GM12878 (cell line): ENCODE measurements at regions not wholly inside any gene's neighbourhood (a gene's known extent, or its start where the extent isn't known, plus 50 kb on each side); places are given as distances from the start of the nearest gene placed in this dataset.

Source experiments
- ATAC-seq: fragments of 200-7000 bp; cut with Tn5 transposase; 3 replicates; pipeline ENCODE4 v1.9.1; 2020; ENCODE audit warnings: mild to moderate bottlenecking, moderate library complexity
- BruUV-seq: library from RNA; stranded (reverse); fragments of 400-500 nt; replicated peaks from 2 replicates; lab custom pipeline; 2021; lab: Mats Ljungman, UMichigan
- CTCF ChIA-PET: fragments of 300-600 bp; sonication (Branson Sonifier 250); formaldehyde crosslinking; extraction: SDS; loops from one replicate; lab custom pipeline; 2021; ENCODE audit warnings: inconsistent platforms; lab: Yijun Ruan, JAX
- POLR2A ChIA-PET: fragments of 350-600 bp; formaldehyde crosslinking; extraction: SDS; loops from one replicate; lab custom pipeline; 2021; ENCODE audit warnings: inconsistent platforms; lab: Charles Lee
- RAD21 ChIA-PET: fragments of 300-600 bp; sonication (Branson Sonifier 250); formaldehyde crosslinking; loops from one replicate; lab custom pipeline; 2023; ENCODE audit warnings: antibody characterized with exemption; ENCODE audit not compliant: unreplicated experiment; lab: Charles Lee
- SMC1A ChIA-PET: fragments of 300-600 bp; sonication (Branson Sonifier 250); formaldehyde crosslinking; loops from one replicate; lab custom pipeline; 2023; ENCODE audit not compliant: unreplicated experiment, uncharacterized antibody; lab: Charles Lee
- DNase-seq: peaks from one replicate; pipeline ENCODE4 v3.0.0-alpha.2; 2011; ENCODE audit warnings: low read depth, low spot score
- FAIRE-seq: peaks from 3 replicates; lab custom pipeline; 2011; peaks lifted over from hg19 to GRCh38; lab: Jason Lieb, UNC
- H2AFZ ChIP-seq: 2 replicates; pipeline ENCODE4 v1.6.0; 2011; ENCODE audit warnings: low read depth, low read length, control low read depth; ENCODE audit not compliant: control insufficient read depth
- H3K27ac ChIP-seq: 2 replicates; pipeline ENCODE4 v1.5.1; 2011; ENCODE audit warnings: control low read depth; ENCODE audit not compliant: control insufficient read depth, insufficient read depth
- H3K27me3 ChIP-seq, 2 experiments: replicated peaks in 1 of 2; 2 replicates each; pipeline versions ENCODE4 v1.6.0 to v1.6.1; 2011; ENCODE audit warnings: low read length in 1 of 2; ENCODE audit not compliant: control insufficient read depth in 2 of 2, insufficient read depth in 2 of 2
- H3K36me3 ChIP-seq, 2 experiments: 2 replicates each; pipeline ENCODE4 v1.5.1; 2011; ENCODE audit warnings: low read length in 1 of 2; ENCODE audit not compliant: control insufficient read depth in 2 of 2, insufficient read depth in 2 of 2
- H3K4me1 ChIP-seq: 2 replicates; pipeline ENCODE4 v1.6.1; 2011; ENCODE audit warnings: mild to moderate bottlenecking, low read length, moderate library complexity, mixed read lengths; ENCODE audit not compliant: control insufficient read depth, insufficient read depth
- H3K4me2 ChIP-seq: 2 replicates; pipeline ENCODE4 v1.6.0; 2011; ENCODE audit warnings: control low read depth; ENCODE audit not compliant: control insufficient read depth, insufficient read depth
- H3K4me3 ChIP-seq: fragments of 200-600 bp; sonication (generic); 2 replicates; pipeline ENCODE4 v1.5.1; 2016
- H3K79me2 ChIP-seq: 2 replicates; pipeline ENCODE4 v1.6.0; 2011; ENCODE audit warnings: low read length; ENCODE audit not compliant: control insufficient read depth, insufficient read depth
- H3K9ac ChIP-seq: 2 replicates; pipeline ENCODE4 v1.8.0; 2011; ENCODE audit warnings: low read length, control low read depth, mixed read lengths; ENCODE audit not compliant: control insufficient read depth, insufficient read depth
- H3K9me3 ChIP-seq: replicated peaks from 3 replicates; pipeline ENCODE4 v1.5.1; 2011; ENCODE audit warnings: mild to moderate bottlenecking, low read length; ENCODE audit not compliant: control insufficient read depth, insufficient read depth
- H4K20me1 ChIP-seq: 2 replicates; pipeline ENCODE4 v1.6.0; 2011; ENCODE audit not compliant: control insufficient read depth, insufficient read depth
- CEBPB ChIP-seq, 2 experiments: fragments of 150-350 bp in 1 of 2; IDR thresholded peaks; 2 replicates each; pipeline ENCODE4 v1.6.1; 2012 to 2014; ENCODE audit warnings: low read depth in 2 of 2, low read length in 2 of 2, borderline replicate concordance in 1 of 2, inconsistent platforms in 1 of 2
- CHD4 ChIP-seq: fragments of 200-600 bp; sonication (generic); IDR thresholded peaks from 2 replicates; pipeline ENCODE4 v1.6.1; 2016; ENCODE audit warnings: mild to moderate bottlenecking
- CREM ChIP-seq: IDR thresholded peaks from 2 replicates; pipeline ENCODE4 v1.6.1; 2014; ENCODE audit warnings: antibody characterized with exemption, low read depth
- EP300 ChIP-seq, 2 experiments: fragments of 150-350 bp in 1 of 2; IDR thresholded peaks; 2 replicates each; pipeline ENCODE4 v1.6.1; 2011 to 2012; ENCODE audit warnings: low read depth in 2 of 2, low read length in 2 of 2, borderline replicate concordance in 1 of 2, improper control_type of control experiment in 1 of 2, inconsistent platforms in 1 of 2; ENCODE audit not compliant: control insufficient read depth in 1 of 2
- FOXK2 ChIP-seq: fragments of 450-650 bp; IDR thresholded peaks from 2 replicates; pipeline ENCODE4 v1.6.1; 2017; ENCODE audit warnings: mild to moderate bottlenecking, moderate library complexity
- IRF3 ChIP-seq: fragments of 450-650 bp; IDR thresholded peaks from 2 replicates; pipeline ENCODE4 v1.6.1; 2014; ENCODE audit warnings: mild to moderate bottlenecking
- IRF4 ChIP-seq: IDR thresholded peaks from 2 replicates; pipeline ENCODE4 v1.6.1; 2011; ENCODE audit warnings: low read depth, low read length
- MYC ChIP-seq: IDR thresholded peaks from 2 replicates; pipeline ENCODE4 v1.6.1; 2011; ENCODE audit warnings: mild to moderate bottlenecking, low read length, moderate library complexity, inconsistent platforms; ENCODE audit not compliant: insufficient read depth, insufficient replicate concordance, insufficient read length, severe bottlenecking
- NFIC ChIP-seq: IDR thresholded peaks from 2 replicates; pipeline ENCODE4 v1.6.1; 2012; ENCODE audit warnings: low read depth, mild to moderate bottlenecking, inconsistent platforms, low read length, moderate library complexity
- NR2C2 ChIP-seq: IDR thresholded peaks from 2 replicates; pipeline ENCODE4 v1.6.1; 2011; ENCODE audit warnings: borderline replicate concordance, low read depth; ENCODE audit not compliant: control insufficient read depth, insufficient read length
- PRDM15 ChIP-seq: fragments of 450-650 bp; formaldehyde crosslinking; IDR thresholded peaks from 2 replicates; pipeline ENCODE4 v1.4.0; 2020; ENCODE audit warnings: mild to moderate bottlenecking, moderate library complexity
- RB1 ChIP-seq: fragments of 450-650 bp; formaldehyde crosslinking; IDR thresholded peaks from 2 replicates; pipeline ENCODE4 v1.6.1; 2017; ENCODE audit warnings: mild to moderate bottlenecking, borderline replicate concordance
- RUNX3 ChIP-seq: IDR thresholded peaks from 2 replicates; pipeline ENCODE4 v1.6.1; 2012; ENCODE audit warnings: low read length, inconsistent platforms
- SREBF2 ChIP-seq: IDR thresholded peaks from 2 replicates; pipeline ENCODE4 v1.6.1; 2012; ENCODE audit warnings: mild to moderate bottlenecking, low read length
- TARDBP ChIP-seq: IDR thresholded peaks from 2 replicates; pipeline ENCODE4 v1.6.1; 2016; ENCODE audit warnings: borderline replicate concordance
- TCF7 ChIP-seq: IDR thresholded peaks from 2 replicates; pipeline ENCODE4 v1.6.1; 2014; ENCODE audit warnings: antibody characterized with exemption, borderline replicate concordance
- ZBTB40 ChIP-seq: fragments of 450-650 bp; IDR thresholded peaks from 2 replicates; pipeline ENCODE4 v1.6.1; 2016; ENCODE audit warnings: mild to moderate bottlenecking, moderate library complexity, borderline replicate concordance
- ZSCAN29 ChIP-seq: fragments of 450-650 bp; IDR thresholded peaks from 2 replicates; pipeline ENCODE4 v1.6.1; 2017; ENCODE audit warnings: mild to moderate bottlenecking, moderate library complexity
- WGBS: methylation state at CpG from one replicate; pipeline ENCODE4 v1.1.6; 2016; ENCODE audit warnings: low lambda C conversion rate; ENCODE audit not compliant: insufficient replicate concordance, insufficient coverage; ENCODE audit errors: missing lambda C conversion rate; 5-methylcytosine and 5-hydroxymethylcytosine counted together
- in situ Hi-C: fragments of 300-500 bp; cut with MboI; formaldehyde crosslinking; loops from 9 replicates; pipeline ENCODE4 v1.14.3; 2018; ENCODE audit warnings: mixed read lengths
- intact Hi-C: fragments of 100-400 bp; cut with micrococcal nuclease; formaldehyde crosslinking; loops from one replicate; pipeline ENCODE4 v1.14.2; 2022; ENCODE audit not compliant: unreplicated experiment

GRCh38 chr7:93725954-93726353 is 151.4 kb upstream of the CALCR start:
- RAD21 ChIA-PET: no interaction called here
- Histone ChIP-seq H3K4me2 (no peak overlapping the region), H3K27ac (no peak overlapping the region), H2AFZ (no peak overlapping the region), H3K4me3 (no peak overlapping the region), H3K79me2 (no peaks in the 10 kb centered on the region), H3K36me3 (no peaks in the 10 kb centered on the region), H3K27me3 (no peaks in the 10 kb centered on the region), H3K4me1 (no peaks in the 10 kb centered on the region), H3K9me3 (no peaks in the 10 kb centered on the region), H4K20me1 (no peaks in the 10 kb centered on the region), H3K9ac (no peak overlapping the region)
- in situ Hi-C loops: no loop called here
- 42% methylated on average over 4 of the region's 4 CpGs for WGBS
- BruUV-seq: no TSS peak
- DNase-seq (no peak), FAIRE-seq (no peak), ATAC-seq (no peak)
- POLR2A ChIA-PET: no interaction called here
- intact Hi-C loops: no loop called here
- SMC1A ChIA-PET: no interaction called here
- CTCF ChIA-PET: no interaction called here
- no peak for TF ChIP-seq RB1
- TF ChIP-seq MYC: no peak
- no peak for TF ChIP-seq PRDM15
- no peak for TF ChIP-seq SREBF2
- TF ChIP-seq RUNX3: no peak
- no peak for TF ChIP-seq NFIC
- no peak for TF ChIP-seq EP300 (IDR thresholded peaks at IDR 0.05; ENCODE audit: borderline replicate concordance in 1 of 2, control insufficient read depth in 1 of 2, low read depth in 2 of 2, low read length in 2 of 2)
- no peak for TF ChIP-seq IRF4
- no peak for TF ChIP-seq ZBTB40
- no peak for TF ChIP-seq CHD4
- no peak for TF ChIP-seq FOXK2
- no peak for TF ChIP-seq NR2C2
- no peak for TF ChIP-seq IRF3
- no peak for TF ChIP-seq CEBPB (IDR thresholded peaks at IDR 0.05; ENCODE audit: borderline replicate concordance in 1 of 2, low read depth in 2 of 2, low read length in 2 of 2)
- TF ChIP-seq TARDBP: no peak
- no peak for TF ChIP-seq ZSCAN29
- no peak for TF ChIP-seq TCF7
- no peak for TF ChIP-seq CREM
